ENCODE measurements at regions not wholly inside any gene's neighbourhood (a gene's known extent, or its start where the extent isn't known, plus 50 kb on each side); places are given as distances from the start of the nearest gene placed in this dataset.
"Not testable (repeated sequence)": the region's sequence is repeated elsewhere in the genome, so short reads cannot be mapped to it uniquely, and the experiment has no call there.

DNA sequence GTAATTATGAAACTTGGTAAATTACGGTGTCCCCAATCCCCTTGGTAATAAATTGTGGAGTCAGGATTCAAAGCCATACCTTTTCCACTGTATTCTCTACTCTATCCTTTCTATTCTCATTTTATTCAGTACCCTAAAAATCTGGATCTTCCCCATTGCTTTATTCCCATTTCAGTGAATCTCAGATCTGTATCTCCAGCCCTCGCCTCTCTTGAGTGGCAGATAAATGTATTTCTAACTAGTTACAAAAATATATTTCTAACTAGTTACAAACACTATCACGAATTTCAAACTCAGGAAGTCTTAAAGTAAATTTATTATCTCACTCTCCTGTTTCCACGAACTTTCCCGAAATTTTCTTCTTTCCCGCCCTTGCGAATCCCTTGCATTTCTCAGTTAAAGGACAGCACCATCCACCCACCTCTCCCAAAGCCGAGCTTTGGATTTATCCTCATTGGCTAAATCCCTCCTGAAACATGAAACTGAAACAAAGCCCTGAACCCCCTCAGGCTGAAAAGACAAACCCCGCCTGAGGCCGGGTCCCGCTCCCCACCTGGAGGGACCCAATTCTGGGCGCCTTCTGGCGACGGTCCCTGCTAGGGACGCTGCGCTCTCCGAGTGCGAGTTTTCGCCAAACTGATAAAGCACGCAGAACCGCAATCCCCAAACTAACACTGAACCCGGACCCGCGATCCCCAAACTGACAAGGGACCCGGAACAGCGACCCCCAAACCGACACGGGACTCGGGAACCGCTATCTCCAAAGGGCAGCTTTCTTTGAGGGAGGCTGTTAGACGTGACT is 164.3 kb upstream of the PABPC3 start:
- Mint-ChIP-seq H3K4me3 (peak overlapping the region; percentile 63), H3K36me3 (no peaks in the 10 kb centered on the region), H3K27ac (no peak overlapping the region), H3K4me1 (peaks cover 18% of the 10 kb centered on the region), H3K9me3 (peaks cover 6% of the 10 kb centered on the region), H3K27me3 (ENCODE audit: low read depth) (peaks cover 36% of the 10 kb centered on the region)
- TF ChIP-seq CTCF (IDR thresholded peaks at IDR 0.05; ENCODE audit: unreplicated experiment) = no peak
- no peak for DNase-seq (ENCODE audit: low spot score in 2 of 2, unreplicated experiment in 2 of 2)

DNA sequence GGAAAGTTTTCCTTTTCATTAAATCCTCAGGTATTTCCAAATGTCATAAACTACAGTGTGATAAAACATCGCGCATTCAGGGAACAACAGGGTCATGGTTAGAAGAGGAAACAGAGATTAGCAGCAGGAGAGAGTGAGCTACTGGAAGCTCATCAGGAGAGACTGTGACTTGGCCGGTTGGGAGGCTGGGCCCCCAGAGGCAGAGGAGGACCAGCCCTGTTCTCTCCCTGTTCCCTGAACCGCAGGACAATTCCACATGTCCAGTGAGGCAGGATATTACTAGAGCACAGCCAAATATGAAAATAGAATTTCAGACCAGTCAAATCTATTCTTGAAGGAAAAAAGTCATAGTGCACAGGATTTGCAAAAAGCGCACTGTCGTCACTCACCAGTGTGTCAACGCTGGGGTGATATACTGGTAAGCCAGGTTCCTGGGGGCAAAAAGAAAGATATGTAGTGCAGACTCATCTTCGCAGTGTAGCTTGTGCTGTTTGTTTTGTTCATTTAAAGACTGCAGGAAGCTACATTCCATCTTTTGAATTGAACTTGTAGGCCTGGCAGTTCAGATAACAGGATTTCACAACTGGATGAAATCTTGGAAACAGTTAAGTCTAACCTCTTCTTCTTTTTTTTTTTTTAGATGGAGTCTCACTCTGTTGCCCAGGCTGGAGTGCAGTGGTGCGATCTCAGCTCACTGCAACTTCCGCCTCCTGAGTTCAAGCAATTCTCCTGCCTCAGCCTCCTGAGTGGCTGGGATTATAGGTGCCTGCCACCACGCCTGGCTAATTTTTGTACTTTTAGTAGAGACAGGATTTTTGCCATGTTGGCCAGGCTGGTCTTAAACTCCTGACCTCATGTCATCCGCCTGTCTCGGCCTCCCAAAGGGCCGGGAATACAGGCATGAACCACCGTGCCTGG is 162.6 kb upstream of the PABPC3 start:
- H3K27me3 Mint-ChIP-seq (ENCODE audit: low read depth) = peaks cover 36% of the 10 kb centered on the region
- peaks cover 18% of the 10 kb centered on the region for H3K4me1 Mint-ChIP-seq
- H3K9me3 Mint-ChIP-seq; DNase-seq (ENCODE audit: low spot score in 2 of 2, unreplicated experiment in 2 of 2); H3K4me3 Mint-ChIP-seq: not testable (repeated sequence)
- H3K27ac Mint-ChIP-seq = peak overlapping the region; percentile 18
- H3K36me3 Mint-ChIP-seq = peaks cover 10% of the 10 kb centered on the region

- not testable (repeated sequence) for H3K9me3 Mint-ChIP-seq; H3K27ac Mint-ChIP-seq; H3K4me3 Mint-ChIP-seq; DNase-seq (ENCODE audit: low spot score in 2 of 2, unreplicated experiment in 2 of 2)
- peaks cover 20% of the 10 kb centered on the region for H3K4me1 Mint-ChIP-seq
- peaks cover 36% of the 10 kb centered on the region for H3K27me3 Mint-ChIP-seq (ENCODE audit: low read depth)
- peaks cover 14% of the 10 kb centered on the region for H3K36me3 Mint-ChIP-seq
Observed at GRCh38 chr13:24934024-24934385, 161.9 kb upstream of the PABPC3 start.

DNA sequence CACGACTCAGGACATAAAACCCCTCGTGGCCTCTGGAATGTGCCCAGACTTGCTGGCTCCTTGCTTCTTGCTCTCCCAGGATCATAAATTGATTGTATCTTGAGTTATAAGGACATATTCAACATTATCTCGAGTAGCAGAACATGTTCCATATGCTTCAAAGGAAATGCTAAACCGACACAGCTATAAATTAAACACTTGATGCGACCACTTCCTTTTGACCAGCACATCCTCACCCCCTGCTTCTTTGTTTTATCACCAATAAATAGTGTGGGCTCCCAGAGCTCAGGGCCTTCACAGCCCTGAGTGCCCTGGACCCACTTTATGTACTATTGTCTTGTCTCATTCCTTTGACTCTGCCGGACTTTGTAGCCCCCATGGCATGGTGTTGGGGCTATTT is 157.0 kb upstream of the PABPC3 start:
- no peak for DNase-seq (ENCODE audit: low spot score in 2 of 2, unreplicated experiment in 2 of 2)
- peaks cover under 1% of the 10 kb centered on the region for H3K27me3 Mint-ChIP-seq (ENCODE audit: low read depth)
- peaks cover 9% of the 10 kb centered on the region for H3K9me3 Mint-ChIP-seq
- H3K4me1 Mint-ChIP-seq = peaks cover 3% of the 10 kb centered on the region
- TF ChIP-seq CTCF (IDR thresholded peaks at IDR 0.05; ENCODE audit: unreplicated experiment) = no peak
- peak overlapping the region; percentile 30 for H3K27ac Mint-ChIP-seq
- H3K4me3 Mint-ChIP-seq = no peak overlapping the region
- H3K36me3 Mint-ChIP-seq = peaks cover 26% of the 10 kb centered on the region

DNA sequence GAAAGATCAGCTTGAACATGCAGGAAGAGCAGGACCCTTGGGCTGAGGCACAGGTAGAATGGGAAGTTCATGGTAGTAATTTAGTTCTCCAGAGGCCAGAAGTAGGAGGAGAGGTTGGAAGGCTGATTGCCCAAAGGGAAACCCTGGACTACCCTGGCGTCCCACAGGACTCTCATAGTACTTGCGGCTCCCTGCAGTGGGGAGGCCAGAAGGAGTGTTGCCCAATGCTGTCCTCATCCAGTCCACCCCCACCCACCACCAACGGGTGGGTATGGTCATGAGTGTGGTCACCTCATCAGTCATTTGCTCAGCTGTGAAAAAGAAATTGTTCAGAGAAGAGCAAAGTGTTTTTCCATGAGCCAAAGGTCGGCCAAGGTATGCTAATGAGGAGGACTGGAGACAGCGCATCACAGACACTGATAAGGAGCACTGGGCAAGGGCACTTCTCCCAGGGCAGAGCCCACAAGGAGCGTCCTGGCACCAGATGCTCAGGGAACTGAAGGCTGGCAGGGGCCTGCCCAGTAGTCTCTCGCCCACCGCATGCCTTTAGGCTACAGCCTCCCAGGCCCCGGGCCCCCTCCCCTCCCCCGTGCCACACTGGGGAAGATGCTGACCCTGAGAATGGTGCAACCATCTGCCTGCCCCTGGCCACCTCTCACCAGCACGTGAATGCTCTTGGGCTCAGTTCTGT is 154.8 kb upstream of the PABPC3 start:
- H3K4me1 Mint-ChIP-seq; H3K27me3 Mint-ChIP-seq (ENCODE audit: low read depth); H3K27ac Mint-ChIP-seq; H3K4me3 Mint-ChIP-seq; DNase-seq (ENCODE audit: low spot score in 2 of 2, unreplicated experiment in 2 of 2): not testable (repeated sequence)
- Mint-ChIP-seq H3K9me3 (peaks cover 19% of the 10 kb centered on the region), H3K36me3 (peaks cover 36% of the 10 kb centered on the region)

- Mint-ChIP-seq H3K4me1 (peaks cover 3% of the 10 kb centered on the region), H3K27me3 (ENCODE audit: low read depth) (no peaks in the 10 kb centered on the region), H3K9me3 (peaks cover 13% of the 10 kb centered on the region), H3K4me3 (no peak overlapping the region), H3K36me3 (peaks cover 32% of the 10 kb centered on the region), H3K27ac (no peak overlapping the region)
- no peak for DNase-seq (ENCODE audit: low spot score in 2 of 2, unreplicated experiment in 2 of 2)
- no peak for TF ChIP-seq CTCF (IDR thresholded peaks at IDR 0.05; ENCODE audit: unreplicated experiment)
Observed at GRCh38 chr13:24943136-24943535, 152.8 kb upstream of the PABPC3 start.

DNA sequence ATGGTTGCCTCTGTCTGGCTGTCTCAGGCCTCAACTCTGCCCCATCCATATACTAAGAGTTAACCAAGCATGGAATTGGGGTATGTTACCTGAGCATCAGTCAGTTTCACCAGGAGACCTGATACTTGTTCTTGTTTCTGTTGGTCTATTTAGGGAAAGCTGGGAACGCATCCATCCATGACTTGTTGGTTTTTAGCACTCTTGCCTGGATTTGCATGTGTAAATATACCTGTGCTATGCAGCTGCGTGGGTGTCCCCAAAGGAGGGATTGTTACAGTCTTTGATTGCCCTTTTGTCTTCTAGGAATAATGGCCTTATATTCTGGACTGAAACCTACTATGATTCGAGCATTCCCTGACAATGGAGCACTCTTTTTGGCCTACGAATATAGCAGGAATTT is 151.9 kb upstream of the PABPC3 start:
- DNase-seq (ENCODE audit: low spot score in 2 of 2, unreplicated experiment in 2 of 2); H3K27me3 Mint-ChIP-seq (ENCODE audit: low read depth); H3K4me3 Mint-ChIP-seq; H3K27ac Mint-ChIP-seq; H3K4me1 Mint-ChIP-seq: not testable (repeated sequence)
- Mint-ChIP-seq H3K9me3 (peaks cover 12% of the 10 kb centered on the region), H3K36me3 (peaks cover 25% of the 10 kb centered on the region)

GRCh38 chr13:24948977-24949376 is 147.0 kb upstream of the PABPC3 start:
- H3K27me3 Mint-ChIP-seq (ENCODE audit: low read depth); H3K4me3 Mint-ChIP-seq; DNase-seq (ENCODE audit: low spot score in 2 of 2, unreplicated experiment in 2 of 2); H3K27ac Mint-ChIP-seq; H3K4me1 Mint-ChIP-seq: not testable (repeated sequence)
- peaks cover 12% of the 10 kb centered on the region for H3K9me3 Mint-ChIP-seq
- H3K36me3 Mint-ChIP-seq = peaks cover 17% of the 10 kb centered on the region

- H3K27ac Mint-ChIP-seq; H3K4me1 Mint-ChIP-seq; H3K9me3 Mint-ChIP-seq; H3K27me3 Mint-ChIP-seq (ENCODE audit: low read depth); H3K4me3 Mint-ChIP-seq; DNase-seq (ENCODE audit: low spot score in 2 of 2, unreplicated experiment in 2 of 2): not testable (repeated sequence)
- H3K36me3 Mint-ChIP-seq = peaks cover 12% of the 10 kb centered on the region
Observed at GRCh38 chr13:24950611-24951010, 145.3 kb upstream of the PABPC3 start.

GRCh38 chr13:24967970-24968369 is 128.0 kb upstream of the PABPC3 start:
- not testable (repeated sequence) for H3K27me3 Mint-ChIP-seq (ENCODE audit: low read depth); DNase-seq (ENCODE audit: low spot score in 2 of 2, unreplicated experiment in 2 of 2); H3K9me3 Mint-ChIP-seq; H3K4me1 Mint-ChIP-seq; H3K36me3 Mint-ChIP-seq
- Mint-ChIP-seq H3K4me3 (peak overlapping the region; percentile 83), H3K27ac (peak overlapping the region; percentile 84)

Data from mesothelial cell of epicardium (in vitro differentiated cells).